Body of pancreas (tissue), 4 donors: ENCODE measurements at regions not wholly inside any gene's neighbourhood (a gene's known extent, or its start where the extent isn't known, plus 50 kb on each side); places are given as distances from the start of the nearest gene placed in this dataset.

Experiments
- POLR2A ChIP-seq, 3 donors: fragments of 450-650 bp; IDR thresholded peaks; one replicate each; pipeline ENCODE4 v1.6.1; 2016; ENCODE audit warnings: antibody characterized with exemption in 3 of 3, mild to moderate bottlenecking in 2 of 3
- TF ChIP-seq, protein P1 (sequence below), 7 experiments: fragments of 450-650 bp in 4 of 7; fragments of 200-600 bp in 3 of 7; sonication (generic) in 3 of 7; IDR thresholded peaks; one replicate each; pipeline ENCODE4 v1.5.1; 2016 to 2019; ENCODE audit warnings: antibody characterized with exemption in 7 of 7

DNA sequence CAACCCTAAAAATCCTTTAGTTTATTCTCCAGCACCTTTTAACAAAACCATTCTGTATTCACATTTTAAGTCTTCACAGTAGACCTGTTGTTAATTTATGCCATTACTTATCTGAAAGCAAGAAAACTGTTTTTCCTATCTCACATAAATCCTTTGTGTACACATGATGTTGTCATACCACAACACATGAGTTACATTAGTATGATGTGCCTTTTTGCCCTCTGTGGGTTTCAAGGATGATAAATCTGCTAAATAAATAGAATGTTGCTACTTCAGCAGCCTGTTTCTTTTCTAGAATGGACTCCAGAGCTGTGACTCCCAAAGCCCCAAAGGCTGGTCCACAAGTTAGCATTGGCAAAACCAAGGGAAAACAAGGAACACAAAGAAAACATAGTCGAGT lies 151.6 kb downstream of the SERPINI1 start:
- TF ChIP-seq, protein P1, sequence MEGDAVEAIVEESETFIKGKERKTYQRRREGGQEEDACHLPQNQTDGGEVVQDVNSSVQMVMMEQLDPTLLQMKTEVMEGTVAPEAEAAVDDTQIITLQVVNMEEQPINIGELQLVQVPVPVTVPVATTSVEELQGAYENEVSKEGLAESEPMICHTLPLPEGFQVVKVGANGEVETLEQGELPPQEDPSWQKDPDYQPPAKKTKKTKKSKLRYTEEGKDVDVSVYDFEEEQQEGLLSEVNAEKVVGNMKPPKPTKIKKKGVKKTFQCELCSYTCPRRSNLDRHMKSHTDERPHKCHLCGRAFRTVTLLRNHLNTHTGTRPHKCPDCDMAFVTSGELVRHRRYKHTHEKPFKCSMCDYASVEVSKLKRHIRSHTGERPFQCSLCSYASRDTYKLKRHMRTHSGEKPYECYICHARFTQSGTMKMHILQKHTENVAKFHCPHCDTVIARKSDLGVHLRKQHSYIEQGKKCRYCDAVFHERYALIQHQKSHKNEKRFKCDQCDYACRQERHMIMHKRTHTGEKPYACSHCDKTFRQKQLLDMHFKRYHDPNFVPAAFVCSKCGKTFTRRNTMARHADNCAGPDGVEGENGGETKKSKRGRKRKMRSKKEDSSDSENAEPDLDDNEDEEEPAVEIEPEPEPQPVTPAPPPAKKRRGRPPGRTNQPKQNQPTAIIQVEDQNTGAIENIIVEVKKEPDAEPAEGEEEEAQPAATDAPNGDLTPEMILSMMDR (IDR thresholded peaks at IDR 0.05) = no peak
- TF ChIP-seq POLR2A (IDR thresholded peaks at IDR 0.05) = no peak
